ENCODE measurements at regions not wholly inside any gene's neighbourhood (a gene's known extent, or its start where the extent isn't known, plus 50 kb on each side); places are given as distances from the start of the nearest gene placed in this dataset.

DNA sequence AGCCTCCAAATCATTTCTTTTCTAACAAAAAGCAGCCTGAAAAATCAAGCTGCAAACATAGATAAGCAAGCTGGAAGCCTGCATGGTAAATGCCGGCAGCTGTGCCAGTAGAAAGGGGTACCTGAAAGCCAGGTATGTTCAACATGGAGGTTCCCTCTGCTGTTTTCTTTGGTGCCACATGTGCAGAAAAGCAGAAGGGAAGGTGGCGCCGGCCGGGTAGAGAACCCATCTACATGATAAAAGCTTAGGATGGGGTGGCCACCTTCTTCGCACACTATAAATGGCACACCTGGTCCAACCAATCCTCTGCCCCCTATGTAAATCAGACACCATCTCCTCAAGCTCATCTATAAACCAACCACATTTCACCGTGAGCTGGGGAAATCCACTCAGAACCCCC, 268.9 kb upstream of the IRX2 start:
- TF ChIP-seq, protein P1, sequence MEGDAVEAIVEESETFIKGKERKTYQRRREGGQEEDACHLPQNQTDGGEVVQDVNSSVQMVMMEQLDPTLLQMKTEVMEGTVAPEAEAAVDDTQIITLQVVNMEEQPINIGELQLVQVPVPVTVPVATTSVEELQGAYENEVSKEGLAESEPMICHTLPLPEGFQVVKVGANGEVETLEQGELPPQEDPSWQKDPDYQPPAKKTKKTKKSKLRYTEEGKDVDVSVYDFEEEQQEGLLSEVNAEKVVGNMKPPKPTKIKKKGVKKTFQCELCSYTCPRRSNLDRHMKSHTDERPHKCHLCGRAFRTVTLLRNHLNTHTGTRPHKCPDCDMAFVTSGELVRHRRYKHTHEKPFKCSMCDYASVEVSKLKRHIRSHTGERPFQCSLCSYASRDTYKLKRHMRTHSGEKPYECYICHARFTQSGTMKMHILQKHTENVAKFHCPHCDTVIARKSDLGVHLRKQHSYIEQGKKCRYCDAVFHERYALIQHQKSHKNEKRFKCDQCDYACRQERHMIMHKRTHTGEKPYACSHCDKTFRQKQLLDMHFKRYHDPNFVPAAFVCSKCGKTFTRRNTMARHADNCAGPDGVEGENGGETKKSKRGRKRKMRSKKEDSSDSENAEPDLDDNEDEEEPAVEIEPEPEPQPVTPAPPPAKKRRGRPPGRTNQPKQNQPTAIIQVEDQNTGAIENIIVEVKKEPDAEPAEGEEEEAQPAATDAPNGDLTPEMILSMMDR (IDR thresholded peaks at IDR 0.05): no peak
- TF ChIP-seq POLR2AphosphoS5 (IDR thresholded peaks at IDR 0.05): no peak

All from breast epithelium (tissue), 3 donors.